ENCODE measurements at regions not wholly inside any gene's neighbourhood (a gene's known extent, or its start where the extent isn't known, plus 50 kb on each side); places are given as distances from the start of the nearest gene placed in this dataset.

- no peak for ATAC-seq (ENCODE audit: low read depth in 2 of 2)
- H3K27ac Mint-ChIP-seq = no peak overlapping the region
- H3K27me3 Mint-ChIP-seq = no peaks in the 10 kb centered on the region
Measured at GRCh38 chr1:114314576-114314975, 160.9 kb upstream of the SYT6 start.

GRCh38 chr1:114314098-114314497, 160.4 kb upstream of the SYT6 start:
- Mint-ChIP-seq H3K36me3 (no peaks in the 10 kb centered on the region), H3K9me3 (peaks cover 0 to 4% (median 0%) of the 10 kb centered on the region in 7 donors), H3K4me3 (no peak overlapping the region), H3K4me1 (no peaks in the 10 kb centered on the region), H3K27ac (no peak overlapping the region), H3K27me3 (no peaks in the 10 kb centered on the region)
- DNase-seq (no peak), ATAC-seq (ENCODE audit: low read depth in 2 of 2) (no peak)
- H3K4me1 ChIP-seq (ENCODE audit: control insufficient read depth, insufficient read depth, low read length, poor library complexity, severe bottlenecking) = no peaks in the 10 kb centered on the region
- no peaks in the 10 kb centered on the region for H3K9me3 ChIP-seq (ENCODE audit: control insufficient read depth in 2 of 2, low read length in 2 of 2)
- H3K27ac ChIP-seq (ENCODE audit: insufficient read depth, low read length, poor library complexity, severe bottlenecking) = no peak overlapping the region
- H3K27me3 ChIP-seq (ENCODE audit: control insufficient read depth, insufficient read depth, low read length) = no peaks in the 10 kb centered on the region
- no peaks in the 10 kb centered on the region for H3K36me3 ChIP-seq (ENCODE audit: control insufficient read depth, insufficient read depth, low read length)
- no peak overlapping the region for H3K4me3 ChIP-seq (ENCODE audit: low read depth, low read length)

More at GRCh38 chr1:114314576-114314975, 160.9 kb upstream of the SYT6 start:
- H3K4me3 Mint-ChIP-seq = no peak overlapping the region
- Histone ChIP-seq H3K27me3 (ENCODE audit: control insufficient read depth, insufficient read depth, low read length) (no peaks in the 10 kb centered on the region), H3K27ac (ENCODE audit: insufficient read depth, low read length, poor library complexity, severe bottlenecking) (no peak overlapping the region), H3K9me3 (ENCODE audit: control insufficient read depth in 2 of 2, low read length in 2 of 2) (no peaks in the 10 kb centered on the region), H3K36me3 (ENCODE audit: control insufficient read depth, insufficient read depth, low read length) (no peaks in the 10 kb centered on the region), H3K4me3 (ENCODE audit: low read depth, low read length) (no peak overlapping the region), H3K4me1 (ENCODE audit: control insufficient read depth, insufficient read depth, low read length, poor library complexity, severe bottlenecking) (no peaks in the 10 kb centered on the region)
- no peak for DNase-seq
- no peaks in the 10 kb centered on the region for H3K36me3 Mint-ChIP-seq
- peaks cover 0 to 4% (median 0%) of the 10 kb centered on the region in 7 donors for H3K9me3 Mint-ChIP-seq
- H3K4me1 Mint-ChIP-seq = no peaks in the 10 kb centered on the region

- H3K27me3 Mint-ChIP-seq = peaks cover 6% of the 10 kb centered on the region
- DNase-seq (no peak), ATAC-seq (ENCODE audit: low read depth in 2 of 2) (no peak)
- no peaks in the 10 kb centered on the region for H3K36me3 Mint-ChIP-seq
- no peak overlapping the region for H3K4me3 Mint-ChIP-seq
- H3K27ac ChIP-seq (ENCODE audit: insufficient read depth, low read length, poor library complexity, severe bottlenecking) = no peak overlapping the region
- H3K4me3 ChIP-seq (ENCODE audit: low read depth, low read length) = no peak overlapping the region
- H3K4me1 Mint-ChIP-seq = no peaks in the 10 kb centered on the region
- no peaks in the 10 kb centered on the region for H3K9me3 ChIP-seq (ENCODE audit: control insufficient read depth in 2 of 2, low read length in 2 of 2)
- H3K27me3 ChIP-seq (ENCODE audit: control insufficient read depth, insufficient read depth, low read length) = no peaks in the 10 kb centered on the region
- H3K9me3 Mint-ChIP-seq = peaks cover 0 to 7% (median 3%) of the 10 kb centered on the region in 7 donors
- no peaks in the 10 kb centered on the region for H3K4me1 ChIP-seq (ENCODE audit: control insufficient read depth, insufficient read depth, low read length, poor library complexity, severe bottlenecking)
- H3K36me3 ChIP-seq (ENCODE audit: control insufficient read depth, insufficient read depth, low read length) = no peaks in the 10 kb centered on the region
- H3K27ac Mint-ChIP-seq = peak overlapping the region in 1 of 3 donors; percentile 5
Measured at GRCh38 chr1:114310695-114311271, 157.1 kb upstream of the SYT6 start.

GRCh38 chr1:114302821-114303220, 149.2 kb upstream of the SYT6 start:
- Histone ChIP-seq H3K27ac (ENCODE audit: insufficient read depth, low read length, poor library complexity, severe bottlenecking) (no peak overlapping the region), H3K4me1 (ENCODE audit: control insufficient read depth, insufficient read depth, low read length, poor library complexity, severe bottlenecking) (no peaks in the 10 kb centered on the region), H3K9me3 (ENCODE audit: control insufficient read depth in 2 of 2, low read length in 2 of 2) (no peaks in the 10 kb centered on the region), H3K36me3 (ENCODE audit: control insufficient read depth, insufficient read depth, low read length) (no peaks in the 10 kb centered on the region), H3K27me3 (ENCODE audit: control insufficient read depth, insufficient read depth, low read length) (no peaks in the 10 kb centered on the region), H3K4me3 (ENCODE audit: low read depth, low read length) (no peak overlapping the region)
- H3K27ac Mint-ChIP-seq = no peak overlapping the region
- peaks cover 0 to 4% (median 0%) of the 10 kb centered on the region in 4 donors for H3K4me1 Mint-ChIP-seq
- H3K4me3 Mint-ChIP-seq = no peak overlapping the region
- H3K36me3 Mint-ChIP-seq = no peaks in the 10 kb centered on the region
- peaks cover 0 to 4% (median 0%) of the 10 kb centered on the region in 7 donors for H3K9me3 Mint-ChIP-seq
- ATAC-seq (ENCODE audit: low read depth in 2 of 2) (no peak), DNase-seq (no peak)
- peaks cover 13% of the 10 kb centered on the region for H3K27me3 Mint-ChIP-seq

- ATAC-seq (ENCODE audit: low read depth in 2 of 2) = no peak
- no peaks in the 10 kb centered on the region for H3K36me3 Mint-ChIP-seq
- no peaks in the 10 kb centered on the region for H3K4me1 ChIP-seq (ENCODE audit: control insufficient read depth, insufficient read depth, low read length, poor library complexity, severe bottlenecking)
- no peak overlapping the region for H3K4me3 ChIP-seq (ENCODE audit: low read depth, low read length)
- no peaks in the 10 kb centered on the region for H3K36me3 ChIP-seq (ENCODE audit: control insufficient read depth, insufficient read depth, low read length)
- DNase-seq = no peak
- H3K9me3 Mint-ChIP-seq = peaks cover 0 to 1% (median 0%) of the 10 kb centered on the region in 7 donors
- H3K27me3 ChIP-seq (ENCODE audit: control insufficient read depth, insufficient read depth, low read length) = no peaks in the 10 kb centered on the region
- H3K4me1 Mint-ChIP-seq = peaks cover 0 to 4% (median 0%) of the 10 kb centered on the region in 4 donors
- H3K9me3 ChIP-seq (ENCODE audit: control insufficient read depth in 2 of 2, low read length in 2 of 2) = no peaks in the 10 kb centered on the region
- peaks cover 15% of the 10 kb centered on the region for H3K27me3 Mint-ChIP-seq
- H3K4me3 Mint-ChIP-seq = no peak overlapping the region
- H3K27ac Mint-ChIP-seq = no peak overlapping the region
- H3K27ac ChIP-seq (ENCODE audit: insufficient read depth, low read length, poor library complexity, severe bottlenecking) = no peak overlapping the region
Measured at GRCh38 chr1:114299331-114299975, 145.8 kb upstream of the SYT6 start.

- H3K27me3 Mint-ChIP-seq = peaks cover 19% of the 10 kb centered on the region
- Histone ChIP-seq H3K27me3 (ENCODE audit: control insufficient read depth, insufficient read depth, low read length) (no peaks in the 10 kb centered on the region), H3K4me1 (ENCODE audit: control insufficient read depth, insufficient read depth, low read length, poor library complexity, severe bottlenecking) (no peaks in the 10 kb centered on the region), H3K9me3 (ENCODE audit: control insufficient read depth in 2 of 2, low read length in 2 of 2) (no peaks in the 10 kb centered on the region), H3K36me3 (ENCODE audit: control insufficient read depth, insufficient read depth, low read length) (no peaks in the 10 kb centered on the region), H3K4me3 (ENCODE audit: low read depth, low read length) (no peak overlapping the region), H3K27ac (ENCODE audit: insufficient read depth, low read length, poor library complexity, severe bottlenecking) (no peak overlapping the region)
- H3K27ac Mint-ChIP-seq = no peak overlapping the region
- H3K9me3 Mint-ChIP-seq = no peaks in the 10 kb centered on the region
- DNase-seq = no peak
- ATAC-seq (ENCODE audit: low read depth in 2 of 2) = no peak
- H3K4me1 Mint-ChIP-seq = peaks cover 0 to 4% (median 0%) of the 10 kb centered on the region in 4 donors
- peak overlapping the region in 1 of 4 donors; percentile 1 for H3K4me3 Mint-ChIP-seq
- H3K36me3 Mint-ChIP-seq = no peaks in the 10 kb centered on the region
Measured at GRCh38 chr1:114298008-114298407, 144.3 kb upstream of the SYT6 start.

- no peaks in the 10 kb centered on the region for H3K4me1 ChIP-seq (ENCODE audit: control insufficient read depth, insufficient read depth, low read length, poor library complexity, severe bottlenecking)
- no peak overlapping the region for H3K27ac ChIP-seq (ENCODE audit: insufficient read depth, low read length, poor library complexity, severe bottlenecking)
- ATAC-seq (ENCODE audit: low read depth in 2 of 2) (no peak), DNase-seq (no peak)
- H3K4me3 ChIP-seq (ENCODE audit: low read depth, low read length) = no peak overlapping the region
- H3K36me3 Mint-ChIP-seq = no peaks in the 10 kb centered on the region
- peaks cover 0 to 2% (median 0%) of the 10 kb centered on the region in 4 donors for H3K4me1 Mint-ChIP-seq
- no peak overlapping the region for H3K4me3 Mint-ChIP-seq
- no peaks in the 10 kb centered on the region for H3K36me3 ChIP-seq (ENCODE audit: control insufficient read depth, insufficient read depth, low read length)
- H3K9me3 ChIP-seq (ENCODE audit: control insufficient read depth in 2 of 2, low read length in 2 of 2) = no peaks in the 10 kb centered on the region
- H3K27ac Mint-ChIP-seq = peak overlapping the region in 1 of 3 donors; percentile 55
- H3K9me3 Mint-ChIP-seq = no peaks in the 10 kb centered on the region
- no peaks in the 10 kb centered on the region for H3K27me3 ChIP-seq (ENCODE audit: control insufficient read depth, insufficient read depth, low read length)
- H3K27me3 Mint-ChIP-seq = peaks cover 21% of the 10 kb centered on the region
Measured at GRCh38 chr1:114296413-114296812, 142.7 kb upstream of the SYT6 start.

GRCh38 chr1:114295321-114295720, 141.7 kb upstream of the SYT6 start:
- Histone ChIP-seq H3K4me1 (ENCODE audit: control insufficient read depth, insufficient read depth, low read length, poor library complexity, severe bottlenecking) (no peaks in the 10 kb centered on the region), H3K9me3 (ENCODE audit: control insufficient read depth in 2 of 2, low read length in 2 of 2) (no peaks in the 10 kb centered on the region), H3K36me3 (ENCODE audit: control insufficient read depth, insufficient read depth, low read length) (no peaks in the 10 kb centered on the region), H3K4me3 (ENCODE audit: low read depth, low read length) (no peak overlapping the region), H3K27me3 (ENCODE audit: control insufficient read depth, insufficient read depth, low read length) (no peaks in the 10 kb centered on the region), H3K27ac (ENCODE audit: insufficient read depth, low read length, poor library complexity, severe bottlenecking) (no peak overlapping the region)
- H3K9me3 Mint-ChIP-seq = no peaks in the 10 kb centered on the region
- DNase-seq (no peak), ATAC-seq (ENCODE audit: low read depth in 2 of 2) (no peak)
- H3K27me3 Mint-ChIP-seq = peaks cover 21% of the 10 kb centered on the region
- peaks cover 0 to 4% (median 0%) of the 10 kb centered on the region in 4 donors for H3K4me1 Mint-ChIP-seq
- no peak overlapping the region for H3K27ac Mint-ChIP-seq
- H3K36me3 Mint-ChIP-seq = no peaks in the 10 kb centered on the region
- no peak overlapping the region for H3K4me3 Mint-ChIP-seq

Measured in CD4-positive, CD25-positive, alpha-beta regulatory T cell (primary cell).